Spleen (tissue), 7 donors: ENCODE measurements at regions not wholly inside any gene's neighbourhood (a gene's known extent, or its start where the extent isn't known, plus 50 kb on each side); places are given as distances from the start of the nearest gene placed in this dataset.
"Not testable (repeated sequence)": the region's sequence is repeated elsewhere in the genome, so short reads cannot be mapped to it uniquely, and the experiment has no call there.

Experiments used
- POLR2A ChIP-seq, 3 donors: fragments of 450-650 bp; IDR thresholded peaks; one replicate each; pipeline ENCODE4 v1.5.1; 2017; ENCODE audit warnings: antibody characterized with exemption in 3 of 3, mild to moderate bottlenecking in 1 of 3
- POLR2AphosphoS5 ChIP-seq, 3 donors: sonication (generic); formaldehyde crosslinking; IDR thresholded peaks; one replicate each; pipeline ENCODE4 v1.5.1; 2017; ENCODE audit warnings: antibody characterized with exemption in 3 of 3
- TF ChIP-seq, protein P1 (sequence below), 11 experiments: fragments of 200-600 bp in 7 of 11; fragments of 450-650 bp in 4 of 11; sonication (generic) in 4 of 11; IDR thresholded peaks in 8 of 11; conservative IDR thresholded peaks in 3 of 11; 1 replicate in 7 of 11; 2 replicates in 4 of 11; pipeline versions ENCODE4 v1.4.0 to v1.8.0; 2016 to 2021; ENCODE audit warnings: antibody characterized with exemption in 11 of 11, inconsistent platforms in 4 of 11, mild to moderate bottlenecking in 1 of 11
- donor health status: DM: no; HTN: no; CAD: no; lungs with moderate emphysema.
- donor health status: DM: no; HTN: no; CAD: no.
- donor health status: DM: no; HTN: no; CAD: no.

DNA sequence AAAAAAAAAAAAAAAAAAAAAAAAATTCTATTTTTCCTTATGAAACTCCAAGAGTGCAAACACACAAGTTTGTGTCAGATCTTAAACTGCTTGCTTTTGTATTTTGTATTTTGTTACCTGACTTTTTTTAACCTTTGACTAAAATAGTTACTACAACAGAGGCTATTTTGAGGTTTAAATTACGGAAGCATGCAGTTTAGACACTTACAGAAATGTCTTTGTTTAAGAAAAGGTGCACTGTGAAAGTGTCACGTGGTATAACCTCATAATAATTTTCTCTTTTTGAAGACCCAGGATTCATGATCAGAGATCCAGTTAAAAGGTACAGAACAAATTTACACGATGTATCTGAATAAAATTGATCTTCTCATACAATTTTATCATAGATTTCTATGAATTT, 152.4 kb downstream of the SPIN4 start:
- TF ChIP-seq, protein P1, sequence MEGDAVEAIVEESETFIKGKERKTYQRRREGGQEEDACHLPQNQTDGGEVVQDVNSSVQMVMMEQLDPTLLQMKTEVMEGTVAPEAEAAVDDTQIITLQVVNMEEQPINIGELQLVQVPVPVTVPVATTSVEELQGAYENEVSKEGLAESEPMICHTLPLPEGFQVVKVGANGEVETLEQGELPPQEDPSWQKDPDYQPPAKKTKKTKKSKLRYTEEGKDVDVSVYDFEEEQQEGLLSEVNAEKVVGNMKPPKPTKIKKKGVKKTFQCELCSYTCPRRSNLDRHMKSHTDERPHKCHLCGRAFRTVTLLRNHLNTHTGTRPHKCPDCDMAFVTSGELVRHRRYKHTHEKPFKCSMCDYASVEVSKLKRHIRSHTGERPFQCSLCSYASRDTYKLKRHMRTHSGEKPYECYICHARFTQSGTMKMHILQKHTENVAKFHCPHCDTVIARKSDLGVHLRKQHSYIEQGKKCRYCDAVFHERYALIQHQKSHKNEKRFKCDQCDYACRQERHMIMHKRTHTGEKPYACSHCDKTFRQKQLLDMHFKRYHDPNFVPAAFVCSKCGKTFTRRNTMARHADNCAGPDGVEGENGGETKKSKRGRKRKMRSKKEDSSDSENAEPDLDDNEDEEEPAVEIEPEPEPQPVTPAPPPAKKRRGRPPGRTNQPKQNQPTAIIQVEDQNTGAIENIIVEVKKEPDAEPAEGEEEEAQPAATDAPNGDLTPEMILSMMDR (IDR thresholded peaks at IDR 0.05 in 8 of 11, conservative IDR thresholded peaks at IDR 0.05 in 3 of 11) = not testable (repeated sequence)
- not testable (repeated sequence) for TF ChIP-seq POLR2A, POLR2AphosphoS5 (IDR thresholded peaks at IDR 0.05)
